ENCODE measurements at regions not wholly inside any gene's neighbourhood (a gene's known extent, or its start where the extent isn't known, plus 50 kb on each side); places are given as distances from the start of the nearest gene placed in this dataset.

- no peak overlapping the region for H3K27ac ChIP-seq
- peaks cover 6% of the 10 kb centered on the region for H3K27me3 ChIP-seq
- no peak overlapping the region for H3K4me3 ChIP-seq (ENCODE audit: low read depth in 1 of 2, low read length in 1 of 2)
- H3K9me3 ChIP-seq: no peaks in the 10 kb centered on the region
- H3K36me3 ChIP-seq: no peaks in the 10 kb centered on the region
- TF ChIP-seq CTCF (IDR thresholded peaks at IDR 0.05): no peak
- no peaks in the 10 kb centered on the region for H3K4me1 ChIP-seq (ENCODE audit: control insufficient read depth in 1 of 2, insufficient read depth in 1 of 2, low read depth in 1 of 2, low read length in 1 of 2)
Measured at GRCh38 chr17:20920815-20921199, 122.0 kb downstream of the USP22 start.

DNA sequence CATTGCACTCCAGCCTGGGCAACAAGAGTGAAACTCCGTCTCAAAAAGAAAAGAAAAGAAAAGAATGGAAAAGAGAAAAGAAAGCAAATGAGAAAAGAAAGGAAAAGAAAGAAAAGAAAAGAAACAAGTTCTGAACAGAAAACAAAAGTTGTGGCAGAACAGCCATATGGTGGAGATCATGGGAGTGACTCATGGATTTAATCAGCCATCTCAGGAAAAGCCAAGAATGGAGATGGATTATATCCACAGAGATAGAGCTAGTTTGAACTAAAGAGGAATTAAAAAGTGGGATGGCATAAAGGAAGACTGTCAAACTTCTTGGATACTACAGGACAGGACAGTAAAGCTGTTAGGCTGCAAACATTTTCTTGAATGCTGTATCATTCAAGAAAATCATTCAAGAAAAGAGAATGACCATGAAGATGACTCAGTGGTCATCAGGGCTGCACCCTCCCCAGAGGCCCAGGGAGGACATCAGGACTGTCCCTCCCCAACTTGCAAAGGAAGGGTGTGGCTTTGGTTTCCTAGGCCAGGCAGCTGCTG lies 120.6 kb downstream of the USP22 start:
- Histone ChIP-seq H3K27ac (no peak overlapping the region), H3K4me1 (ENCODE audit: control insufficient read depth in 1 of 2, insufficient read depth in 1 of 2, low read depth in 1 of 2, low read length in 1 of 2) (no peaks in the 10 kb centered on the region), H3K27me3 (peaks cover 6% of the 10 kb centered on the region), H3K36me3 (no peaks in the 10 kb centered on the region), H3K9me3 (no peaks in the 10 kb centered on the region), H3K4me3 (ENCODE audit: low read depth in 1 of 2, low read length in 1 of 2) (no peak overlapping the region)
- TF ChIP-seq CTCF (IDR thresholded peaks at IDR 0.05): no peak

DNA sequence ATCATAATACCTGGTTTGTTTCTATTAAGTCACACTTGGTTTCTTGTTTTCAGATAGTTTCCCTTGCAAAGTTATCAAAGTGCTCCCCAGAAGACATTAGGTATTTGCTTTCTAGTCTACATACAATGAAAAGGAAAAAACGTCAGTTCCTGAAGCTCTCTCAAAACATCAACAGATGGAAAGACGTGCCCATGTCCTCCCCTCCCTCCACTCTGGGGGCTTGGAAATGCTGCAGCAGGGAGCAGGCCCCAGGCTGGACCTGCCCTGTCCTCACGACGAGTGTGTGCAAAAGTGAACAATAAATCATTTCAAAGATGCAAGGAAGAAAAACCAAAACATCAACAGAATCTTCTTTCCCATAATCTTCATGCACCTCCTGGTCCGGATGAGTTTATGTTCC lies 118.5 kb downstream of the USP22 start:
- no peaks in the 10 kb centered on the region for H3K36me3 ChIP-seq
- H3K4me3 ChIP-seq (ENCODE audit: low read depth in 1 of 2, low read length in 1 of 2): no peak overlapping the region
- TF ChIP-seq CTCF (IDR thresholded peaks at IDR 0.05): no peak
- H3K9me3 ChIP-seq: no peaks in the 10 kb centered on the region
- H3K27ac ChIP-seq: no peak overlapping the region
- peaks cover 5% of the 10 kb centered on the region for H3K27me3 ChIP-seq
- H3K4me1 ChIP-seq (ENCODE audit: control insufficient read depth in 1 of 2, insufficient read depth in 1 of 2, low read depth in 1 of 2, low read length in 1 of 2): no peaks in the 10 kb centered on the region

- no peak overlapping the region for H3K4me3 ChIP-seq (ENCODE audit: low read depth in 1 of 2, low read length in 1 of 2)
- no peaks in the 10 kb centered on the region for H3K4me1 ChIP-seq (ENCODE audit: control insufficient read depth in 1 of 2, insufficient read depth in 1 of 2, low read depth in 1 of 2, low read length in 1 of 2)
- H3K27ac ChIP-seq: no peak overlapping the region
- no peaks in the 10 kb centered on the region for H3K36me3 ChIP-seq
- TF ChIP-seq CTCF (IDR thresholded peaks at IDR 0.05): no peak
- H3K27me3 ChIP-seq: no peaks in the 10 kb centered on the region
- H3K9me3 ChIP-seq: no peaks in the 10 kb centered on the region
Measured at GRCh38 chr17:20925091-20925490, 117.7 kb downstream of the USP22 start.

DNA sequence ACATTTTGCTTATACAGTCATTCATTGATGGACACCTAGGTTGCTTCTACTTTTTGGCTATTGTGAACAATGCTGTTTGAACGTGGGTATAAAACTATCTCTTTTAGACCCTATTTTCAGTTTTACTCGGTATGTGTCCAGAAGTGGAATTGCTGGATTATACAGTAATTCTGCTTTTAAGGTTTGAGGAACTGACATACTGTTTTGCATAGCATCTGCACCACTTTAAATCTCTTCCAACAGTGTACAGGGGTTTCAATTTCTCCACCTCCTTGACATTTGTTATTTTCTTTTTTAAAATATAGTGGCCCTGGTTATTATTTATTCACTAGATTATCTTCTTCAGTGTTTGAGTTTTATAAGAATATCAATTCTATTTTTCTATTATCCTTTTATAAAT lies 116.9 kb downstream of the USP22 start:
- Histone ChIP-seq H3K9me3 (no peaks in the 10 kb centered on the region), H3K27me3 (no peaks in the 10 kb centered on the region), H3K4me3 (ENCODE audit: low read depth in 1 of 2, low read length in 1 of 2) (no peak overlapping the region), H3K36me3 (no peaks in the 10 kb centered on the region), H3K4me1 (ENCODE audit: control insufficient read depth in 1 of 2, insufficient read depth in 1 of 2, low read depth in 1 of 2, low read length in 1 of 2) (no peaks in the 10 kb centered on the region), H3K27ac (no peak overlapping the region)
- no peak for TF ChIP-seq CTCF (IDR thresholded peaks at IDR 0.05)

DNA sequence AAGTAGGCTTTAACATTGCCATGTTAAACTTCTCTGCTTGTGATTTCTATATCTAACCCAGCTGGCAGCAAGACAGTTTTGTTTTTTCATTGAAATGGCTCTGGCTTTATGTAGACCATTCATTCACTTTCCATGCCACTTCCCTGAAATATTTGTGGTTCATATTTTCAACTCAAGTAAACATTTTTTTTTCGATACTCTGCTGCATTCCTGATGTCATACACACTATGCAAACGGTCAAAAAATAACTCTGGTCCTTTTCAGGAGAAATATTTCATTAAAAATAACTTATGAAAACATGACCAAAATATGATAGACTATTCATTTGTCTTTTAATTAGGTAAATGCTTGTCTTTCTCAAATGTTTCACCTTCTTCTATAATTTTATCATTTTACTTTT lies 116.3 kb downstream of the USP22 start:
- Histone ChIP-seq H3K36me3 (no peaks in the 10 kb centered on the region), H3K27me3 (no peaks in the 10 kb centered on the region), H3K9me3 (no peaks in the 10 kb centered on the region)

More for the DNA sequence above, 116.3 kb downstream of the USP22 start:
- H3K4me3 ChIP-seq (ENCODE audit: low read depth in 1 of 2, low read length in 1 of 2): no peak overlapping the region
- H3K4me1 ChIP-seq (ENCODE audit: control insufficient read depth in 1 of 2, insufficient read depth in 1 of 2, low read depth in 1 of 2, low read length in 1 of 2): no peaks in the 10 kb centered on the region
- no peak for TF ChIP-seq CTCF (IDR thresholded peaks at IDR 0.05)
- no peak overlapping the region for H3K27ac ChIP-seq

Measured in neutrophil (primary cell).